MM.1S (cell line): ENCODE measurements at regions not wholly inside any gene's neighbourhood (a gene's known extent, or its start where the extent isn't known, plus 50 kb on each side); places are given as distances from the start of the nearest gene placed in this dataset.

Experiments used
- EZH2 ChIP-seq: fragments of 300-600 bp; sonication (generic); optimal IDR thresholded peaks from 2 replicates; pipeline ENCODE3; 2017; ENCODE audit warnings: low read depth, mild to moderate bottlenecking, antibody characterized with exemption, low read length, mixed read lengths
- EZH2phosphoT487 ChIP-seq: fragments of 300-600 bp; sonication (generic); IDR thresholded peaks from 2 replicates; pipeline ENCODE4 v1.6.1; 2018; ENCODE audit warnings: antibody characterized with exemption, low read length
- TF ChIP-seq, protein P1 (sequence below): fragments of 300-600 bp; sonication (generic); IDR thresholded peaks from 2 replicates; pipeline ENCODE4 v1.5.1; 2016; ENCODE audit warnings: antibody characterized with exemption, low read length, mixed read lengths

DNA sequence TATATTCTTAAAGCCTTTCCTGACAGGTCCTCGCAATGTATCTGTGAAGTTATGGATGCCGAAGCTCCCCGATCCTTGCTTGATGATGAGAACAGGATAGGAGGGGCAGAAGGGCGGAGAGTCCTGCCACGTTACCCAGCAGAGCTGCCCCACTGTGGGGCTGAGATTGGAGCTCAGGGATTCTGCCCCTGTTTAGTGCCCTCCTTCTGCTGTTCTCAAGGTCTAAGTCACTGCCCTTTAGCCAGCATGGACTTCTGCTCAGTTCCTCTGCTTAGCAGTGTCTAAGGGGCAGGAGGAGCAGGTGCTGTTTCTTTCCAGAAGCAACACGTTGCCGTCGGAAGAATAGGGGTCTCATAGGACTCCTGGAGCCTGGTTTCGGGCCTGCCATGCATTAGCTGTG, 164.2 kb upstream of the B3GAT1 start:
- TF ChIP-seq, protein P1, sequence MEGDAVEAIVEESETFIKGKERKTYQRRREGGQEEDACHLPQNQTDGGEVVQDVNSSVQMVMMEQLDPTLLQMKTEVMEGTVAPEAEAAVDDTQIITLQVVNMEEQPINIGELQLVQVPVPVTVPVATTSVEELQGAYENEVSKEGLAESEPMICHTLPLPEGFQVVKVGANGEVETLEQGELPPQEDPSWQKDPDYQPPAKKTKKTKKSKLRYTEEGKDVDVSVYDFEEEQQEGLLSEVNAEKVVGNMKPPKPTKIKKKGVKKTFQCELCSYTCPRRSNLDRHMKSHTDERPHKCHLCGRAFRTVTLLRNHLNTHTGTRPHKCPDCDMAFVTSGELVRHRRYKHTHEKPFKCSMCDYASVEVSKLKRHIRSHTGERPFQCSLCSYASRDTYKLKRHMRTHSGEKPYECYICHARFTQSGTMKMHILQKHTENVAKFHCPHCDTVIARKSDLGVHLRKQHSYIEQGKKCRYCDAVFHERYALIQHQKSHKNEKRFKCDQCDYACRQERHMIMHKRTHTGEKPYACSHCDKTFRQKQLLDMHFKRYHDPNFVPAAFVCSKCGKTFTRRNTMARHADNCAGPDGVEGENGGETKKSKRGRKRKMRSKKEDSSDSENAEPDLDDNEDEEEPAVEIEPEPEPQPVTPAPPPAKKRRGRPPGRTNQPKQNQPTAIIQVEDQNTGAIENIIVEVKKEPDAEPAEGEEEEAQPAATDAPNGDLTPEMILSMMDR: no peak
- TF ChIP-seq EZH2phosphoT487 (no peak), EZH2 (no peak)
